ENCODE measurements at regions not wholly inside any gene's neighbourhood (a gene's known extent, or its start where the extent isn't known, plus 50 kb on each side); places are given as distances from the start of the nearest gene placed in this dataset.

GRCh38 chr18:44597797-44598196 lies 82.9 kb upstream of the SETBP1 start:
- TF ChIP-seq EZH2 (IDR thresholded peaks at IDR 0.05; ENCODE audit: insufficient read depth, poor library complexity, severe bottlenecking) (no peak), EZH2phosphoT487 (IDR thresholded peaks at IDR 0.05; ENCODE audit: insufficient read depth, low read depth) (no peak)
